Activated naive CD4-positive, alpha-beta T cell treated with anti-CD3 and anti-CD28 coated beads, Interleukin-2, amount 50 U/mL, for 24 hours (primary cell): ENCODE measurements at regions not wholly inside any gene's neighbourhood (a gene's known extent, or its start where the extent isn't known, plus 50 kb on each side); places are given as distances from the start of the nearest gene placed in this dataset.
A peak's percentile ranks its signal among the peaks of the same experiment; 100 is the strongest.
"Not testable (repeated sequence)": the region's sequence is repeated elsewhere in the genome, so short reads cannot be mapped to it uniquely, and the experiment has no call there.

Source experiments
- H3K27ac Mint-ChIP-seq: one replicate; pipeline ENCODE4 v1.8.0; 2021; ENCODE audit warnings: mild to moderate bottlenecking, mixed read lengths
- H3K27me3 Mint-ChIP-seq: one replicate; pipeline ENCODE4 v1.8.0; 2021; ENCODE audit warnings: mixed read lengths
- H3K36me3 Mint-ChIP-seq: one replicate; pipeline ENCODE4 v1.8.0; 2021; ENCODE audit warnings: mixed read lengths
- H3K4me1 Mint-ChIP-seq: one replicate; pipeline ENCODE4 v1.8.0; 2021; ENCODE audit warnings: mixed read lengths
- H3K4me3 Mint-ChIP-seq: one replicate; pipeline ENCODE4 v1.8.0; 2021; ENCODE audit warnings: mild to moderate bottlenecking, mixed read lengths
- H3K9me3 Mint-ChIP-seq: one replicate; pipeline ENCODE4 v1.8.0; 2021; ENCODE audit warnings: mixed read lengths

GRCh38 chr5:176043252-176043829, 75.2 kb upstream of the THOC3 start:
- H3K9me3 Mint-ChIP-seq, H3K4me3 Mint-ChIP-seq, H3K27me3 Mint-ChIP-seq, H3K27ac Mint-ChIP-seq, H3K36me3 Mint-ChIP-seq: not testable (repeated sequence)
- H3K4me1 Mint-ChIP-seq: peaks cover 32% of the 10 kb centered on the region

DNA sequence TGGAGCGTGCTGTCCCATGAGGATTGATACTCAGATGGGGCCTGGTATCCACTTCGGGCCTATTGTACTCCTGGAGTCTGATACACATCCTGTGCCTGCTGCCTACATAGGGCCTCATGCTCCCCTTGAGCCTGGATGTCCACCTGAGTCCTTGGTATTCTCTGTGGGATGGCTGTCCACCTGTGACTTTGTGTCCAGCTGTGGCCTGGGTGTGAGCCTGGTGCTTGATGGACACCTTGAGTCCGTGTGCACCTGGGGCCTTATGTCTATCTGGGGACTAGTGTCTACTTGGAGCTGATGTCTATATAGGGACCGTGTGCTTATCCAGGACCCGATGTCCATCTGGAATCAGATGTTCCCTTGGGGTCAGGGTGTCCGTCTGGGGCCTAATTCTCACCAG, 75.9 kb upstream of the THOC3 start:
- H3K9me3 Mint-ChIP-seq, H3K27me3 Mint-ChIP-seq, H3K27ac Mint-ChIP-seq, H3K4me3 Mint-ChIP-seq, H3K36me3 Mint-ChIP-seq: not testable (repeated sequence)
- peaks cover 32% of the 10 kb centered on the region for H3K4me1 Mint-ChIP-seq

DNA sequence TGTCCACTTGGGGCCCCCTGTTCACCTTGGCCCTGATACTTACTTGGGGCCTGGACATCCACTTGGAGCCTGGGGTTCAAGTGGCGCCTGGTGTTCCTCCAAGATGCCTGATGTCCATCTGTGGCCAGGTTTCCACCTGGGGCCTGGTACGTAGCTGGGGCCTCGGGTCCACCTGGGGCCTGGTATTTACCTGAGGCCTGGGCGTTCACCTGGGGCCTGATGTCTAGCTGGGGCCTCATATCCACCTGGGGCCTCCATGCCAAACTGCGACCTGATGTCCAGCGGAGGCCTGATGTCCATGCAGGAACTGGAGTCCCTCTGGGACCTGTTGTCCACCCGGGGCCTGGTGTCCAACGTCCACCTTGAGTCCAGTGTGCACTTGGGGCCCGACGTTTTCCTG, 76.3 kb upstream of the THOC3 start:
- H3K36me3 Mint-ChIP-seq, H3K9me3 Mint-ChIP-seq, H3K27me3 Mint-ChIP-seq, H3K27ac Mint-ChIP-seq, H3K4me3 Mint-ChIP-seq: not testable (repeated sequence)
- peaks cover 30% of the 10 kb centered on the region for H3K4me1 Mint-ChIP-seq

- H3K9me3 Mint-ChIP-seq, H3K27me3 Mint-ChIP-seq, H3K4me3 Mint-ChIP-seq, H3K27ac Mint-ChIP-seq, H3K36me3 Mint-ChIP-seq: not testable (repeated sequence)
- H3K4me1 Mint-ChIP-seq: peaks cover 23% of the 10 kb centered on the region
Measured at GRCh38 chr5:176045442-176045841, 77.3 kb upstream of the THOC3 start.

GRCh38 chr5:176048671-176049070, 80.6 kb upstream of the THOC3 start:
- H3K9me3 Mint-ChIP-seq, H3K36me3 Mint-ChIP-seq, H3K27me3 Mint-ChIP-seq: not testable (repeated sequence)
- Mint-ChIP-seq H3K27ac (peak overlapping the region; percentile 39), H3K4me1 (peaks cover 12% of the 10 kb centered on the region), H3K4me3 (peak overlapping the region; percentile 59)

GRCh38 chr5:176060472-176061268, 92.6 kb upstream of the THOC3 start:
- H3K9me3 Mint-ChIP-seq, H3K27me3 Mint-ChIP-seq, H3K36me3 Mint-ChIP-seq, H3K27ac Mint-ChIP-seq, H3K4me3 Mint-ChIP-seq, H3K4me1 Mint-ChIP-seq: not testable (repeated sequence)

DNA sequence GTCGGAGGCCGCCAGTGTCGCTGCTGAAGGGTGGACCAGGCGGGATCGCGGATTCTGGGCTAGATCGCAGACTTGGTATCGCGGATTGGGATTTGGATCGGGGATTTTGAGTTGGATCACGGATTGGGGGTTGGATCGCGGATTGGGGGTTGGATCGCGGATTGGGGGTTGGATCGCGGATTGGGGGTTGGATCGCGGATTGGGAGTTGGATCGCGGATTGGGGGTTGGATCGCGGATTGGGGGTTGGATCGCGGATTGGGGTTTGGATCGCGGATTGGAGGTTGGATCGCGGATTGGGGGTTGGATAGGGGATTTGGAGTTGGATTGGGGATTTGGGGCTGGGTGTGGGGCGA, 93.1 kb upstream of the THOC3 start:
- H3K27ac Mint-ChIP-seq, H3K36me3 Mint-ChIP-seq, H3K9me3 Mint-ChIP-seq, H3K4me1 Mint-ChIP-seq, H3K27me3 Mint-ChIP-seq, H3K4me3 Mint-ChIP-seq: not testable (repeated sequence)

DNA sequence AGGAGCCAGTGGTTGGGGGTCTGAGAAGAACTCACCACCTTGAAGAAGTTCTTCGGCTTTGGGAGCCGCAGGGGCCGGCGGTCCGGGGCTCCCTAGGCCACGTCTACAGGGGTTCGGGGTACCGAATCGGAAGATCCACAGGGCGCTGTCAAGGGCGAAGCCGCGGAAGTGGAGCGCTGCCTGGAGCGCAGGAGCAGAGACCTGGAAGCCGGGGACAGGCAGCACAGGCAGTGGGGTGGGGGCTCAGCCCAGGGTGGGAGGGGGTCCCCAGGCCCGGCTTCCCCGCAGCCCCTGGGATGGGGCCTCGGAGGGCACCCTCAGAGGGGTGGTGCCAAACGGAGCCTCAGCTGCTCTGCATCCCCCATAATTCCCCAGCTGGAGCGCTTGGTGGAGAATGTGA, 93.5 kb upstream of the THOC3 start:
- not testable (repeated sequence) for H3K27ac Mint-ChIP-seq, H3K36me3 Mint-ChIP-seq, H3K27me3 Mint-ChIP-seq, H3K4me1 Mint-ChIP-seq, H3K4me3 Mint-ChIP-seq, H3K9me3 Mint-ChIP-seq

- H3K27ac Mint-ChIP-seq, H3K36me3 Mint-ChIP-seq, H3K4me3 Mint-ChIP-seq, H3K9me3 Mint-ChIP-seq, H3K27me3 Mint-ChIP-seq: not testable (repeated sequence)
- peaks cover 13% of the 10 kb centered on the region for H3K4me1 Mint-ChIP-seq
Measured at GRCh38 chr5:176066262-176066945, 98.3 kb upstream of the THOC3 start.

DNA sequence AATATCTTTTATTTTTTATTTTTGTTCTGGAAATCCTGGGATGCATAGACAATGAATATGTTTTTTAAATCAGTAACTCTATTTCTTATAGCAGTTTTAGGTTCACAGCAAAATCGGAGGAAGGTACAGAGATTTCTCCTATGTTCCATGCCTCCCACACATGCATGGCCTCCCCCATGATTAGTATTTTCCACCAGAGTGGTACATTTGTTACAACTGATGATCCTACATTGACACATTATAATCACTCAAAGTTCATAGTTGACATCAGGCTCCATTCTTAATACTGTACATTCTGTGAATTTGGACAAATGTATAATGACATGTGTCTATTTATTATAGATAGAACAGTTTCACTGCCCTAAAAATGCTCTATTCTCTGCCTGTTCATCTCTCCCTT, 99.0 kb upstream of the THOC3 start:
- not testable (repeated sequence) for H3K9me3 Mint-ChIP-seq, H3K27ac Mint-ChIP-seq, H3K27me3 Mint-ChIP-seq, H3K36me3 Mint-ChIP-seq, H3K4me3 Mint-ChIP-seq
- peaks cover 13% of the 10 kb centered on the region for H3K4me1 Mint-ChIP-seq

DNA sequence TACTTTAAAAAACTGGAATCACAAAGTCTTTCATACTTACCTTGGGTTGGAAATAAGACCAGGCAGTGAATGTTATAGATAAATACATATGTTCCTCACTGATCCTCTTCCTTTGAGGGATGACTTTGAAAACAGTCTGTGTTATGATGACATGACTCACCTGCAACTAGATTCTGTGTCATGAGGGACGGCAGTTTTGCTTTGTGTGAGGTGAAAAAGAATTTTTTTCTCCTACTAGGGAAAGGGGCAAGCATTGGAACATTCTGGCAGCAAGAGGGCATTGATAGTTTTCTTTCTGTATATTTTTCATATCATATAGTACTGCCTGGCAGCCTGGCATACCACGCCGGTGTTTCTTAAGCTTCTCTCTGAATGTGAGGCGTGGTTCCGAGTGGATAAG, 99.8 kb upstream of the THOC3 start:
- not testable (repeated sequence) for H3K27me3 Mint-ChIP-seq, H3K36me3 Mint-ChIP-seq, H3K9me3 Mint-ChIP-seq, H3K4me3 Mint-ChIP-seq
- peak overlapping the region; percentile 92 for H3K27ac Mint-ChIP-seq
- peaks cover 13% of the 10 kb centered on the region for H3K4me1 Mint-ChIP-seq

GRCh38 chr5:176073996-176074571, 106.0 kb upstream of the THOC3 start:
- not testable (repeated sequence) for H3K27ac Mint-ChIP-seq, H3K4me3 Mint-ChIP-seq, H3K4me1 Mint-ChIP-seq, H3K36me3 Mint-ChIP-seq, H3K27me3 Mint-ChIP-seq, H3K9me3 Mint-ChIP-seq

DNA sequence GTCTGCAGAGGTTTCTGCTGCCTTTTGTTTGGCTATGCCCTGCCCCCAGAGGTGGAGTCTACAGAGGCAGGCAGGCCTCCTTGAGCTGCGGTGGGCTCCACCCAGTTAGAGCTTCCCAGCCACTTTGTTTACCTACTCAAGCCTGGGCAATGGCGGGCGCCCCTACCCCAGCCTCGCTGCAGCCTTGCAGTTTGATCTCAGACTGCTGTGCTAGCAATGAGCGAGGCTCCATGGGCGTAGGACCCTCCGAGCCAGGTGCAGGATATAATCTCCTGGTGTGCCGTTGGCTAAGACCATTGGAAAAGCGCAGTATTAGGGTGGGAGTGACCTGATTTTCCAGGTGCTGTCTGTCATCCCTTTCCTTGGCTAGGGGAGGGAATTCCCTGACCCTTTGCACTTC, 115.6 kb upstream of the THOC3 start:
- not testable (repeated sequence) for H3K4me1 Mint-ChIP-seq, H3K36me3 Mint-ChIP-seq

DNA sequence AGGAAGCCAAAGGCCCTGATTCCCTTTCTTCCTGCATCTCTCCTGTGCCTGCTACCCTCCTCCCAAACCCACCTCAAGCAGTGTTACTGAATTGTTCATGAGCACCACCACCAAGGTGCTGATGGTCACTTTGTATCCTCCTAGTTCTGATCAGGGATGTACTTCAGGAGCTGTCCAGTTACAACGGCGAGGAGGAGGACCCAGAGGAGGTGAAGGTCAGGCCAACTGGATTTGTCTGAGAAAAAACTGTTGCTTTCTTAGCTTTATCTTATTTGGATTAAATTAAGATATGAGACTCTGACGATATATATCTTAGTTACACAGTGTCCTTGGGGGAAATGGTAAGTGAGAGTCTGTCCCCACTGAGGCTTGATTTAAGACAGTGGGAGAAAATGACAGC, 135.0 kb upstream of the THOC3 start:
- H3K27me3 Mint-ChIP-seq, H3K4me3 Mint-ChIP-seq, H3K27ac Mint-ChIP-seq, H3K9me3 Mint-ChIP-seq, H3K36me3 Mint-ChIP-seq, H3K4me1 Mint-ChIP-seq: not testable (repeated sequence)

More for the DNA sequence above, 115.6 kb upstream of the THOC3 start:
- H3K9me3 Mint-ChIP-seq, H3K27me3 Mint-ChIP-seq, H3K4me3 Mint-ChIP-seq, H3K27ac Mint-ChIP-seq: not testable (repeated sequence)

GRCh38 chr5:176112888-176113287, 125.3 kb upstream of the SIMC1 start:
- H3K9me3 Mint-ChIP-seq, H3K27me3 Mint-ChIP-seq, H3K36me3 Mint-ChIP-seq: not testable (repeated sequence)

DNA sequence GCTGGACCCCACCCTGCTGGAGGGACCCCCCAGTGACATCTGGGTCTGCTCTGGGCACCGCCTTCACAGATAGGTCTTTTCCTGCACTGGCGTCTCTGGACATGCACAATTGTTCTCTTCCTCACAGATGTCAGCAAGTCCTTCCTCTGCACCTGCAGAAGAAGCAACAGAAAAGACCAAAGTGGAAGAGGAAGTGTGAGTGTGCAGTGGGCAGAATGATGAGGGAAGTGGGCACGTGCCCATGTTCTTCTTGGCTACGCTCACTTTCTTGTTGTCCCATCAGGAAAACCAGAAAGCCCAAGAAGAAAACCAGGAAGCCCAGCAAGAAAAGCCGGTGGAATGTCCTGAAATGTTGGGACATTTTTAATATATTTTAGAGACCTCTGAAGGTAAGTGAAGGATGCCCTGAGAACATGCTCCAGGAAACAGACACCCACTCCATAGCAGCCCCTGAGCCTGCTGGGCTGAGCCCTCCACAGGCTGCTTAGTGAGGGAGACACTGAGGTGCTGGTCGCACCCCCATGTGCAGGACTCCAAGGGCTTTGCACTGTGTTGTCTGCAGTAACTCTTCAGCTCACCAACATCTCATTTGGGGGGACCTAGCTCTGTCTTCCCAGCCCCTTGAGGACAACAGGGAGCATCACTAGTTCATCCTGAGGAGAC, 124.4 kb upstream of the SIMC1 start:
- not testable (repeated sequence) for H3K9me3 Mint-ChIP-seq, H3K27me3 Mint-ChIP-seq, H3K36me3 Mint-ChIP-seq, H3K4me3 Mint-ChIP-seq, H3K4me1 Mint-ChIP-seq, H3K27ac Mint-ChIP-seq

More at GRCh38 chr5:176112888-176113287, 125.3 kb upstream of the SIMC1 start:
- not testable (repeated sequence) for H3K4me1 Mint-ChIP-seq, H3K27ac Mint-ChIP-seq, H3K4me3 Mint-ChIP-seq
